ENCODE measurements at regions not wholly inside any gene's neighbourhood (a gene's known extent, or its start where the extent isn't known, plus 50 kb on each side); places are given as distances from the start of the nearest gene placed in this dataset.

DNA sequence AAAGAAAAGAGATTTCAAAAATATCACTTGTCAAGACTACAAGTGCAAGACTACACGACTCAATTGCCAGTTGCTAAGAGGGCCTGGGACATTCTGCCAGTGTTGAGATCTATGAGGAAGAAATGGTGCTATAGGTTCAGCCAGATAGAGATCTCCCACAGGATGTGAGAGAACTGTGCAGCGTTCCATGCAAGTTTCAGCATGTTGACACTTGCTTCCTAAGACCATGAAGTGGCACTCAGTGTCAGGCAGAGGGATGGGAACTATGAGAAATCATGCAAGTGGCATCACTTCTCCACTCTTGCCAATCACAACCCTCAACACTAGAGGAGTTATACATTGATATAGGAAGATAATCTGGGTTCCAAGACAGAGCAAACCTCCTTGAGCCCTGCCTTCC is 210.3 kb downstream of the CHRM2 start:
- no peaks in the 10 kb centered on the region for H3K27me3 ChIP-seq (replicated peaks; ENCODE audit: insufficient read depth, low read depth, low read length, poor library complexity)
- peaks cover 3% of the 10 kb centered on the region for H3K4me1 ChIP-seq (ENCODE audit: insufficient read depth, low read length, poor library complexity, severe bottlenecking)
- BruUV-seq (replicated peaks): no TSS peak
- H3K36me3 ChIP-seq (ENCODE audit: insufficient read depth, low read length, poor library complexity, severe bottlenecking): no peaks in the 10 kb centered on the region
- ChIA-PET CTCF (no interaction called here), POLR2A (ENCODE audit: low non-redundant PET) (no interaction called here)
- TF ChIP-seq EZH2 (IDR thresholded peaks at IDR 0.05; ENCODE audit: borderline replicate concordance, low read depth, low read length, poor library complexity, severe bottlenecking): no peak
- no peak for TF ChIP-seq CTCF (conservative IDR thresholded peaks at IDR 0.05; ENCODE audit: low read depth, low read length)
- H3K4me3 ChIP-seq (ENCODE audit: low read depth, low read length, poor library complexity, severe bottlenecking): no peak overlapping the region
- DNase-seq (ENCODE audit: low spot score): no peak
- H3K9me3 ChIP-seq (ENCODE audit: low read depth, low read length, poor library complexity, severe bottlenecking): no peaks in the 10 kb centered on the region
- H3K27ac ChIP-seq (ENCODE audit: low read depth, low read length, poor library complexity, severe bottlenecking): no peak overlapping the region
- intact Hi-C loops (cut with micrococcal nuclease; ENCODE audit: unreplicated experiment): no loop called here

- H3K4me1 ChIP-seq (ENCODE audit: insufficient read depth, low read length, poor library complexity, severe bottlenecking): no peaks in the 10 kb centered on the region
- intact Hi-C loops (cut with micrococcal nuclease; ENCODE audit: unreplicated experiment): no loop called here
- H3K27ac ChIP-seq (ENCODE audit: low read depth, low read length, poor library complexity, severe bottlenecking): no peak overlapping the region
- BruUV-seq (replicated peaks): no TSS peak
- no peak for DNase-seq (ENCODE audit: low spot score)
- CTCF ChIA-PET: no interaction called here
- POLR2A ChIA-PET (ENCODE audit: low non-redundant PET): no interaction called here
- H3K27me3 ChIP-seq (replicated peaks; ENCODE audit: insufficient read depth, low read depth, low read length, poor library complexity): no peaks in the 10 kb centered on the region
- TF ChIP-seq EZH2 (IDR thresholded peaks at IDR 0.05; ENCODE audit: borderline replicate concordance, low read depth, low read length, poor library complexity, severe bottlenecking) (no peak), CTCF (conservative IDR thresholded peaks at IDR 0.05; ENCODE audit: low read depth, low read length) (no peak)
- no peaks in the 10 kb centered on the region for H3K36me3 ChIP-seq (ENCODE audit: insufficient read depth, low read length, poor library complexity, severe bottlenecking)
- no peak overlapping the region for H3K4me3 ChIP-seq (ENCODE audit: low read depth, low read length, poor library complexity, severe bottlenecking)
- no peaks in the 10 kb centered on the region for H3K9me3 ChIP-seq (ENCODE audit: low read depth, low read length, poor library complexity, severe bottlenecking)
These were observed 206.1 kb downstream of the CHRM2 start for GRCh38 chr7:137074391-137075030.

- Histone ChIP-seq H3K27me3 (replicated peaks; ENCODE audit: insufficient read depth, low read depth, low read length, poor library complexity) (no peaks in the 10 kb centered on the region), H3K4me3 (ENCODE audit: low read depth, low read length, poor library complexity, severe bottlenecking) (no peak overlapping the region), H3K36me3 (ENCODE audit: insufficient read depth, low read length, poor library complexity, severe bottlenecking) (no peaks in the 10 kb centered on the region), H3K27ac (ENCODE audit: low read depth, low read length, poor library complexity, severe bottlenecking) (no peak overlapping the region), H3K4me1 (ENCODE audit: insufficient read depth, low read length, poor library complexity, severe bottlenecking) (no peaks in the 10 kb centered on the region), H3K9me3 (ENCODE audit: low read depth, low read length, poor library complexity, severe bottlenecking) (no peaks in the 10 kb centered on the region)
- no peak for TF ChIP-seq CTCF (conservative IDR thresholded peaks at IDR 0.05; ENCODE audit: low read depth, low read length)
- no peak for TF ChIP-seq EZH2 (IDR thresholded peaks at IDR 0.05; ENCODE audit: borderline replicate concordance, low read depth, low read length, poor library complexity, severe bottlenecking)
- DNase-seq (ENCODE audit: low spot score): no peak
- CTCF ChIA-PET: no interaction called here
- BruUV-seq (replicated peaks): no TSS peak
- POLR2A ChIA-PET (ENCODE audit: low non-redundant PET): no interaction called here
- intact Hi-C loops (cut with micrococcal nuclease; ENCODE audit: unreplicated experiment): no loop called here
These were observed 205.3 kb downstream of the CHRM2 start for GRCh38 chr7:137073571-137074325.

Measured in A673 (cell line).